HCT116 (cell line): ENCODE measurements at regions not wholly inside any gene's neighbourhood (a gene's known extent, or its start where the extent isn't known, plus 50 kb on each side); places are given as distances from the start of the nearest gene placed in this dataset.

ENCODE experiments used
- ATAC-seq: fragments of 200-7000 bp; cut with Tn5 transposase; 2 replicates; pipeline ENCODE4 v1.9.1; 2020; ENCODE audit warnings: mild to moderate bottlenecking, moderate library complexity
- BruUV-seq: library from RNA; stranded (reverse); fragments of 400-500 nt; replicated peaks from 2 replicates; lab custom pipeline; 2021; lab: Mats Ljungman, UMichigan
- CTCF ChIA-PET: fragments of 300-600 bp; sonication (Branson Sonifier 250); formaldehyde crosslinking; loops from one replicate; lab custom pipeline; 2021; ENCODE audit warnings: antibody characterized with exemption; lab: Charles Lee
- POLR2A ChIA-PET: fragments of 300-600, 350-600 bp; sonication (Branson Sonifier 250); formaldehyde crosslinking; loops from one replicate; lab custom pipeline; 2021; ENCODE audit warnings: antibody characterized with exemption; lab: Charles Lee
- RAD21 ChIA-PET, 2 experiments: fragments of 300-600 bp; sonication (Branson Sonifier 250); formaldehyde crosslinking; loops; one replicate each; lab custom pipeline; 2023; ENCODE audit warnings: low total read pairs in 2 of 2; ENCODE audit not compliant: uncharacterized antibody in 2 of 2, unreplicated experiment in 2 of 2, low non-redundant PET in 1 of 2; lab: Charles Lee
- DNase-seq: peaks from one replicate; pipeline ENCODE4 v3.0.0-alpha.2; 2010; ENCODE audit warnings: low read depth, low spot score
- H2AFZ ChIP-seq: fragments of 200-600 bp; shearing (Covaris generic), sonication (generic); 2 replicates; pipeline ENCODE4 v1.6.1; 2017; ENCODE audit warnings: low read depth, mixed run types, mixed read lengths, antibody characterized with exemption, low read length; ENCODE audit not compliant: poor library complexity, severe bottlenecking
- H3K27ac ChIP-seq: 2 replicates; pipeline ENCODE4 v1.5.1; 2012; ENCODE audit warnings: low read depth, low read length
- H3K27me3 ChIP-seq: fragments of 200-600 bp; sonication (generic); 2 replicates; pipeline ENCODE4 v1.6.1; 2016; ENCODE audit warnings: mixed run types, low read length, mixed read lengths; ENCODE audit not compliant: insufficient read depth
- H3K36me3 ChIP-seq, 2 experiments: fragments of 200-500 bp in 1 of 2; fragments of 200-600 bp in 1 of 2; sonication (Bioruptor generic) in 1 of 2; sonication (generic) in 1 of 2; 2 replicates each; pipeline versions ENCODE4 v1.5.1 to v1.6.1; 2014 to 2016; ENCODE audit warnings: low read length in 2 of 2, inconsistent platforms in 1 of 2, mixed read lengths in 1 of 2, mixed run types in 1 of 2; ENCODE audit not compliant: insufficient read depth in 2 of 2, control insufficient read depth in 1 of 2
- H3K4me1 ChIP-seq, 2 experiments: fragments of 200-600 bp in 1 of 2; sonication (generic) in 1 of 2; 2 replicates each; pipeline versions ENCODE4 v1.5.1 to v1.6.1; 2012 to 2017; ENCODE audit warnings: low read length in 2 of 2, inconsistent platforms in 1 of 2, mild to moderate bottlenecking in 1 of 2, mixed read lengths in 1 of 2, mixed run types in 1 of 2, moderate library complexity in 1 of 2; ENCODE audit not compliant: insufficient read depth in 2 of 2, control insufficient read depth in 1 of 2
- H3K4me2 ChIP-seq: fragments of 200-600 bp; sonication (generic); 2 replicates; pipeline ENCODE4 v1.6.1; 2017; ENCODE audit warnings: mixed run types, low read length, mixed read lengths
- H3K4me3 ChIP-seq, 2 experiments: fragments of 200-600 bp in 1 of 2; sonication (generic) in 1 of 2; replicated peaks in 1 of 2; 2 replicates each; pipeline ENCODE4 v1.5.1; 2011 to 2016; ENCODE audit warnings: low read length in 2 of 2, control low read depth in 1 of 2, low read depth in 1 of 2, mild to moderate bottlenecking in 1 of 2, mixed read lengths in 1 of 2, mixed run types in 1 of 2
- H3K79me2 ChIP-seq: fragments of 200-600 bp; sonication (generic); 2 replicates; pipeline ENCODE4 v1.6.1; 2017; ENCODE audit warnings: mild to moderate bottlenecking, mixed run types, low read length, moderate library complexity, mixed read lengths; ENCODE audit not compliant: insufficient read depth
- H3K9ac ChIP-seq: fragments of 200-600 bp; sonication (generic); 2 replicates; pipeline ENCODE4 v1.6.1; 2016; ENCODE audit warnings: low read length, mixed read lengths
- H3K9me2 ChIP-seq: fragments of 200-600 bp; sonication (generic), shearing (Covaris generic); 2 replicates; pipeline ENCODE4 v1.6.1; 2017; ENCODE audit warnings: mixed run types, mild to moderate bottlenecking, moderate library complexity; ENCODE audit not compliant: insufficient read depth
- H3K9me3 ChIP-seq, 2 experiments: fragments of 200-500 bp in 1 of 2; fragments of 200-600 bp in 1 of 2; sonication (Bioruptor generic) in 1 of 2; sonication (generic) in 1 of 2; 2 replicates each; pipeline ENCODE4 v1.6.1; 2014 to 2017; ENCODE audit warnings: low read length in 2 of 2, mixed read lengths in 2 of 2, inconsistent platforms in 1 of 2, low read depth in 1 of 2, mild to moderate bottlenecking in 1 of 2, mixed run types in 1 of 2, moderate library complexity in 1 of 2; ENCODE audit not compliant: control insufficient read depth in 1 of 2, insufficient read depth in 1 of 2
- H4K20me1 ChIP-seq: fragments of 200-600 bp; sonication (generic), shearing (Covaris generic); 2 replicates; pipeline ENCODE4 v1.6.1; 2017; ENCODE audit warnings: mixed run types, mild to moderate bottlenecking, moderate library complexity; ENCODE audit not compliant: insufficient read depth
- CBX3 ChIP-seq: IDR thresholded peaks from 2 replicates; pipeline ENCODE4 v1.6.1; 2012; ENCODE audit warnings: low read depth
- CEBPB ChIP-seq: IDR thresholded peaks from 2 replicates; pipeline ENCODE4 v1.6.1; 2012; ENCODE audit warnings: low read depth
- FOSL1 ChIP-seq: IDR thresholded peaks from 2 replicates; pipeline ENCODE4 v1.6.1; 2012; ENCODE audit warnings: low read depth
- JUND ChIP-seq: IDR thresholded peaks from 2 replicates; pipeline ENCODE4 v1.6.1; 2012
- POLR2AphosphoS5 ChIP-seq: IDR thresholded peaks from 2 replicates; pipeline ENCODE4 v1.6.1; 2011; ENCODE audit warnings: mild to moderate bottlenecking, low read depth, low read length, moderate library complexity
- SRF ChIP-seq: IDR thresholded peaks from 2 replicates; pipeline ENCODE4 v1.6.1; 2012; ENCODE audit warnings: low read depth
- TCF7L2 ChIP-seq: IDR thresholded peaks from 2 replicates; pipeline ENCODE4 v1.7.0; 2011; ENCODE audit warnings: borderline replicate concordance, inconsistent platforms; ENCODE audit not compliant: insufficient read depth, insufficient read length; ENCODE audit errors: extremely low read depth
- intact Hi-C: fragments of 100-400 bp; cut with micrococcal nuclease; formaldehyde crosslinking; loops from 2 replicates; pipeline ENCODE4 v1.10.0; 2022
- TF ChIP-seq, protein P1 (sequence below): IDR thresholded peaks from 2 replicates; pipeline ENCODE4 v1.6.1; 2012; ENCODE audit warnings: low read depth
- TF ChIP-seq, protein P2 (sequence below): IDR thresholded peaks from 2 replicates; pipeline ENCODE4 v1.6.1; 2012
- TF ChIP-seq, protein P3 (sequence below), 3 experiments: fragments of 200-600 bp in 1 of 3; sonication (generic) in 1 of 3; IDR thresholded peaks in 2 of 3; conservative IDR thresholded peaks in 1 of 3; 2 replicates each; pipeline ENCODE4 v1.5.1; 2012 to 2017; ENCODE audit warnings: low read depth in 2 of 3, low read length in 2 of 3, antibody characterized with exemption in 1 of 3, borderline replicate concordance in 1 of 3, control low read depth in 1 of 3, mild to moderate bottlenecking in 1 of 3, mixed read lengths in 1 of 3, mixed run types in 1 of 3, moderate library complexity in 1 of 3; ENCODE audit not compliant: insufficient read depth in 1 of 3
- TF ChIP-seq, protein P4 (sequence below): IDR thresholded peaks from 2 replicates; pipeline ENCODE4 v1.6.1; 2012

DNA sequence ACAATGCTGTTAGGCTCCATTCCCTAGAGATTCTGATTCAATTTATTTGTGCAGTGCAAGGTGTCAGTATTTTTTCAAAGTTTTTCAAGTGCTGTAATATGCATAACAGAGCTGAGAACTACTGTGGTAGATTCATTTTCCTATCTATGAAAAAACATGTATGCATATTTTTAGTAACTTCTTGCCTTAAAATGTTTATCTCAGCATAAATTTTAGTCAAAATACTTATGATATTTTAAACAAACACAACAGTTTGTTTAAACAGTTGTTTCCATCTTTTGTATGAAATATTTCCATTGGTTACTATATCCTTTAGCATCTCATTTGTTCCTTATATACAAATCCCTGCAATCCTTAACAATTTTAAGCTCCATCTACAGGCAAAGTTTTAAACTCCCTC lies 624.8 kb upstream of the ADGRL3 start (continued):
- TF ChIP-seq, protein P1, sequence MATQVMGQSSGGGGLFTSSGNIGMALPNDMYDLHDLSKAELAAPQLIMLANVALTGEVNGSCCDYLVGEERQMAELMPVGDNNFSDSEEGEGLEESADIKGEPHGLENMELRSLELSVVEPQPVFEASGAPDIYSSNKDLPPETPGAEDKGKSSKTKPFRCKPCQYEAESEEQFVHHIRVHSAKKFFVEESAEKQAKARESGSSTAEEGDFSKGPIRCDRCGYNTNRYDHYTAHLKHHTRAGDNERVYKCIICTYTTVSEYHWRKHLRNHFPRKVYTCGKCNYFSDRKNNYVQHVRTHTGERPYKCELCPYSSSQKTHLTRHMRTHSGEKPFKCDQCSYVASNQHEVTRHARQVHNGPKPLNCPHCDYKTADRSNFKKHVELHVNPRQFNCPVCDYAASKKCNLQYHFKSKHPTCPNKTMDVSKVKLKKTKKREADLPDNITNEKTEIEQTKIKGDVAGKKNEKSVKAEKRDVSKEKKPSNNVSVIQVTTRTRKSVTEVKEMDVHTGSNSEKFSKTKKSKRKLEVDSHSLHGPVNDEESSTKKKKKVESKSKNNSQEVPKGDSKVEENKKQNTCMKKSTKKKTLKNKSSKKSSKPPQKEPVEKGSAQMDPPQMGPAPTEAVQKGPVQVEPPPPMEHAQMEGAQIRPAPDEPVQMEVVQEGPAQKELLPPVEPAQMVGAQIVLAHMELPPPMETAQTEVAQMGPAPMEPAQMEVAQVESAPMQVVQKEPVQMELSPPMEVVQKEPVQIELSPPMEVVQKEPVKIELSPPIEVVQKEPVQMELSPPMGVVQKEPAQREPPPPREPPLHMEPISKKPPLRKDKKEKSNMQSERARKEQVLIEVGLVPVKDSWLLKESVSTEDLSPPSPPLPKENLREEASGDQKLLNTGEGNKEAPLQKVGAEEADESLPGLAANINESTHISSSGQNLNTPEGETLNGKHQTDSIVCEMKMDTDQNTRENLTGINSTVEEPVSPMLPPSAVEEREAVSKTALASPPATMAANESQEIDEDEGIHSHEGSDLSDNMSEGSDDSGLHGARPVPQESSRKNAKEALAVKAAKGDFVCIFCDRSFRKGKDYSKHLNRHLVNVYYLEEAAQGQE = no peak
- TF ChIP-seq POLR2AphosphoS5 (no peak), JUND (no peak), SRF (no peak)
- TF ChIP-seq, protein P2, sequence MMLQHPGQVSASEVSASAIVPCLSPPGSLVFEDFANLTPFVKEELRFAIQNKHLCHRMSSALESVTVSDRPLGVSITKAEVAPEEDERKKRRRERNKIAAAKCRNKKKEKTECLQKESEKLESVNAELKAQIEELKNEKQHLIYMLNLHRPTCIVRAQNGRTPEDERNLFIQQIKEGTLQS = no peak

DNA sequence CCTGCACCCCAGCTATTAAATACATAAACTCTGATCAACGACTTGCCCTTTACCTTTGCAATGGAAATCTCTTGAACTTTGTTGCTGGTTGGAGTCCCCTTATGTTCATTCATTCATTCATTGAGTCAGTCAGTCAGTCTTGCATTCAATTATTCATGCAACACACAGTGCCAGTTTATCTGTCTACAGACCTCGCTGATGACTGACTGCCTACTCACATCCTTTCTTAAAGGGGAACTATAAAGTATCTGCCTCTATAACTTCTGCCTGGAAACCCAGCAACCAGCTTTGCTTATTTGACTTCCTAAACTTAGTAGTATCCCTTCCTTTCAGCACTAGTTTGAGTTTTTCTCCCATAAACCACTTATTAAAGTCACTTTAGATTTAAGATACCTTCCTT lies 620.8 kb upstream of the ADGRL3 start:
- H3K9me2 ChIP-seq = no peaks in the 10 kb centered on the region
- CTCF ChIA-PET = no interaction called here
- ATAC-seq (no peak), DNase-seq (no peak)
- POLR2A ChIA-PET = no interaction called here
- BruUV-seq = no TSS peak
- H3K36me3 ChIP-seq = no peaks in the 10 kb centered on the region
- H3K4me1 ChIP-seq = no peaks in the 10 kb centered on the region
- H3K9ac ChIP-seq = no peak overlapping the region
- H4K20me1 ChIP-seq = no peaks in the 10 kb centered on the region
- H3K4me3 ChIP-seq = no peak overlapping the region
- no peak overlapping the region for H2AFZ ChIP-seq
- no peaks in the 10 kb centered on the region for H3K27me3 ChIP-seq
- H3K79me2 ChIP-seq = no peaks in the 10 kb centered on the region
- intact Hi-C loops = no loop called here
- no peak overlapping the region for H3K27ac ChIP-seq
- H3K9me3 ChIP-seq = peaks cover 0 to 13% of the 10 kb centered on the region in 2 experiments; a peak in 3 of 4 replicates
- TF ChIP-seq, protein P3, sequence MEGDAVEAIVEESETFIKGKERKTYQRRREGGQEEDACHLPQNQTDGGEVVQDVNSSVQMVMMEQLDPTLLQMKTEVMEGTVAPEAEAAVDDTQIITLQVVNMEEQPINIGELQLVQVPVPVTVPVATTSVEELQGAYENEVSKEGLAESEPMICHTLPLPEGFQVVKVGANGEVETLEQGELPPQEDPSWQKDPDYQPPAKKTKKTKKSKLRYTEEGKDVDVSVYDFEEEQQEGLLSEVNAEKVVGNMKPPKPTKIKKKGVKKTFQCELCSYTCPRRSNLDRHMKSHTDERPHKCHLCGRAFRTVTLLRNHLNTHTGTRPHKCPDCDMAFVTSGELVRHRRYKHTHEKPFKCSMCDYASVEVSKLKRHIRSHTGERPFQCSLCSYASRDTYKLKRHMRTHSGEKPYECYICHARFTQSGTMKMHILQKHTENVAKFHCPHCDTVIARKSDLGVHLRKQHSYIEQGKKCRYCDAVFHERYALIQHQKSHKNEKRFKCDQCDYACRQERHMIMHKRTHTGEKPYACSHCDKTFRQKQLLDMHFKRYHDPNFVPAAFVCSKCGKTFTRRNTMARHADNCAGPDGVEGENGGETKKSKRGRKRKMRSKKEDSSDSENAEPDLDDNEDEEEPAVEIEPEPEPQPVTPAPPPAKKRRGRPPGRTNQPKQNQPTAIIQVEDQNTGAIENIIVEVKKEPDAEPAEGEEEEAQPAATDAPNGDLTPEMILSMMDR (IDR thresholded peaks at IDR 0.05 in 2 of 3, conservative IDR thresholded peaks at IDR 0.05 in 1 of 3; ENCODE audit: borderline replicate concordance in 1 of 3, insufficient read depth in 1 of 3, low read depth in 2 of 3, low read length in 2 of 3) = no peak
- TF ChIP-seq TCF7L2 = no peak
- no peak for TF ChIP-seq SRF
- TF ChIP-seq FOSL1 = no peak
- TF ChIP-seq POLR2AphosphoS5 = no peak
- TF ChIP-seq, protein P1 = no peak
- TF ChIP-seq, protein P4, sequence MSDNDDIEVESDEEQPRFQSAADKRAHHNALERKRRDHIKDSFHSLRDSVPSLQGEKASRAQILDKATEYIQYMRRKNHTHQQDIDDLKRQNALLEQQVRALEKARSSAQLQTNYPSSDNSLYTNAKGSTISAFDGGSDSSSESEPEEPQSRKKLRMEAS = no peak
- TF ChIP-seq CEBPB = no peak
- no peak for TF ChIP-seq CBX3
- RAD21 ChIA-PET = no interaction called here
- H3K4me2 ChIP-seq = no peak overlapping the region
